NCI-H146 (cell line): ENCODE measurements at regions not wholly inside any gene's neighbourhood (a gene's known extent, or its start where the extent isn't known, plus 50 kb on each side); places are given as distances from the start of the nearest gene placed in this dataset.
"Not testable (repeated sequence)": the region's sequence is repeated elsewhere in the genome, so short reads cannot be mapped to it uniquely, and the experiment has no call there.

ENCODE experiments used
- DNase-seq: peaks from one replicate; lab custom pipeline; 2025; lab: John Stamatoyannopoulos, UW

DNA sequence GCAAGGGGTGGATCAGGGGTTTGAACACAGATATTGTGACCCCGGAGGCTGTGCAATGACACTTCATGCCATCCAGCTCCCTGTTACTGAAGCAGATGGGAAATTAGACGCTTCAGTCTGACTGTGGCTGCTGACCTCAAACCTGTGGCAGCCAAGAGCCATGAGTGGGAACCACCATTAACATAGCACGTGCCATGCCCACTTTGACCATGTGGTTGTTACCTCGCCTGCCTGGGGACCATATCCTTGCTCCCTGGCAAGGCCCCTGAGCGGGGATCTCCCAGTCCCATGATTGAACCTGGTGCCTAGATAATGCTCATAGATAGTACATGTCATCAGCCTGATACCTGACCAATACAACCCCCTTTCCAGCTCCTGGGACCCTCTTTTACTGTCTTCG is 68.9 kb downstream of the CYP26B1 start:
- no peak for DNase-seq

DNA sequence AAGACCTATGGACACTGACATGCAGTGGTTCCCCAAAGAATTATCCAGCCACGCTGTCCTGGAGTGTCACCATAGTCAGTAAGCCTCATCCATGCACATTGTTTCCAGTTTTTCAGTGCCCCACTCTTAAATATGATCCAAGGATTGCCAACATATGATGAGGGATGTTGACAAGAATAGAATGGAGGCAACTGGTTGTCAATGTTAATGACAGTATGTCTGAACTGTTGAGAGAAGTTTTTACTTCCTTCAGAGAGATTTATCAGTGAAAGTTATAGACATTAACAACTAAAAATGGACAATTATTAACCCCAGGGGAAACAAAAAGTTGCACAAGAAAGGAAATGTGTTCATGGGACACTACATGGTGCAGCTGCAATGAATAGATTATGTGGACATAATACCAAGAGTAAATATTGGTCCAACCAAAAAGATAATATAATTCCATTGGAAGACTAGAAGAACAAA is 69.9 kb downstream of the CYP26B1 start:
- DNase-seq = peak; percentile 71

DNA sequence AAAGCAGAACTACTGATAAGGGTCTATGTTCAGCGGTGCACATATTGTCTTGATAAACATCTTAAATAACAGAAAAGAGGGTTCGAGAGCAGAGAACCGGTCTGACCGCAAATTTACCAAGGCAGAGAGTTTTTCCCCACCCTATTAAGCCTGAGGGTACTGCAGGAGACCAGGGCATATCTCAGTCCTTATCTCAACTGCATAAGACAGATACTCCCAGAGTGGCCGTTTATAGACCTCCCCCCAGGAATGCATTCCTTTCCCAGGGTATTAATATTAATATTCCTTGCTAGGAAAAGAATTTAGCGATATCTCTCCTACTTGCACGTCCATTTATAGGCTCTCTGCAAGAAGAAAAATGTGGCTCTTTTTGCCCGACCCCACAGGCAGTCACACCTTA is 74.3 kb downstream of the CYP26B1 start:
- not testable (repeated sequence) for DNase-seq

DNA sequence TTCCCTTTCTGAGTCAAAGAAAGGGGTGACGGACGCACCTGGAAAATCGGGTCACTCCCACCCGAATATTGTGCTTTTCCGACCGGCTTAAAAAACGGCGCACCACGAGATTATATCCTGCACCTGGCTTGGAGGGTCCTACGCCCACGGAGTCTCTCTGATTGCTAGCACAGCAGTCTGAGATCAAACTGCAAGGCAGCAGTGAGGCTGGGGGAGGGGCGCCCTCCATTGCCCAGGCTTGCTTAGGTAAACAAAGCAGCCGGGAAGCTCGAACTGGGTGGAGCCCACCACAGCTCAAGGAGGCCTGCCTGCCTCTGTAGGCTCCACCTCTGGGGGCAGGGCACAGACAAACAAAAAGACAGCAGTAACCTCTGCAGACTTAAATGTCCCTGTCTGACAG is 83.5 kb downstream of the CYP26B1 start:
- DNase-seq = not testable (repeated sequence)

DNA sequence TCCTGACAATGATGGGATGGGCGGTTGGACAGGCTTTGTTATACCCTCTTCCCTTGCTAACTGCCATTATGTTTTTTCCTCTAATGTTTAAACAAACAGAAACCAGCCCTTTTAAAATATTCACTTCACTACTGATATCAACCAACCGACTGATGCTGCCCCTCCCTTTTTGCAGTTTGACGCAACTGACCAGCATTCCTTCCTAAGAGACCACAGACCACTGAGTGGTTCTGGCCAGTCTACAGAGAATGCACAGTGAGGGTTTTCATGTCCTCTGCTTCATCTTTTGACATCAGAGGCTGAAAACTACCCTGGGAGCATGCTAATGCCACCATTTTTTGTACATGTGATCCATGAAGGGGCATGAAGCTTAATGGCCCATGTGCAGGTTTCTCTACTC is 85.3 kb downstream of the CYP26B1 start:
- DNase-seq = no peak

DNA sequence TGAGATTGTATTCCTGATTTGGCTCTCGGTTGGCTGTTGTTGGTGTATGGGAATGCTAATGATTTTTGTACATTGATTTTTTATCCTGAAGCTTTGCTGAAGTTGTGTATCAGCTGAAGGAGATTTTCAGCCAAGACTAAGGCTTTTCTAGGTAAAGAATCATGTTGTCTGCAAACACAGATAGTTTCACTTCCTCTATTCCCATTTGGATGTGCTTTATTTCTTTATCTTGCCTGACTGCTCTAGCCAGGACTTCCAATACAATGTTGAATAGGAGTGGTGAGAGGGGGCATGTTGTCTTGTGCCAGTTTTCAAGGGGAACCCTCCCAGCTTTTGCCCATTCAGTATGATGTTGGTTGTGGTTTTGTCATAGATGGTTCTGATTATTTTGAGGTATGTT is 90.4 kb downstream of the CYP26B1 start:
- DNase-seq = no peak

DNA sequence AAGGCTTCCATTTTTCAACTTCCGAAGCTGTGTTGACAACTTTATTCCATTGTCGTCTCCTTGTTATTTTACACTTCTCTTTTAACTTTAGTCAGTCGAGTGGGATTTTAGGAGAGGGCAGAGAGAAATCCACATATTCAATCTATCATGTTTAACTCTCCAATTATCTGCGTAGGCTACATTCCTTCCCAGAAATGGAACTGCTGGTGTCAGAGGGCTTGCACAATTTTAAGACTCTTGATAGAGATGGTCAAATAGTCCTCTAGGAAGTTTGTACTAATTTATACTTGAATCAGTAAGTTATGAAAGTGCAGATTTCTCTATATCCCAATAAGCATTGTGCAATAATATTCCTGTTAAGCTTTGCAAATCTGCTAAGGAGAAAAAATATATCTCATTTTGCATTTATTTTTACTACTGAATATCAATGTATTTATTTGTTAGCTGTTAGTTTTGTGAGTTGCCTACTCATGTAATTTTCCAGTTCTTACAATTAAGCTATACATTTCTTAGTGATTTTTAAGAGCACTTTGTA is 95.6 kb downstream of the CYP26B1 start:
- no peak for DNase-seq

DNA sequence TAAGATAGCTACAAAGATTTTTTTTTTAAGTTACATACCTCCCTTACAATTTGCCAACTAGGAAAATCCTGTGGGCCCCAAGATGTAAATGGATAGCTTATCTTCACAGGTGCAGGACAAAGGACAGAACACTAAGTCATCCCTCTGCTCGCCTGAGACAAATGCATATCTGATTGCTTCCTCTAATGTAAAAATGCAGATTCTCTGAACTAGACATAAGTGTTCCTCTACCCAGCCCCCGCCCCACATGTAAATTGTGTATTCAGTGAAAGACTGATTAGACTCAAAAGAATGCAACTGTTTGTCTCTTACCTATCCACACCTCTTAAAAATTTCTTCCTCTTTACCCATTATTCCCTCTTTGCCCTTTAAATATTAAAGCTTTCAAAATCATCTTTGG is 96.5 kb downstream of the CYP26B1 start:
- DNase-seq = no peak

DNA sequence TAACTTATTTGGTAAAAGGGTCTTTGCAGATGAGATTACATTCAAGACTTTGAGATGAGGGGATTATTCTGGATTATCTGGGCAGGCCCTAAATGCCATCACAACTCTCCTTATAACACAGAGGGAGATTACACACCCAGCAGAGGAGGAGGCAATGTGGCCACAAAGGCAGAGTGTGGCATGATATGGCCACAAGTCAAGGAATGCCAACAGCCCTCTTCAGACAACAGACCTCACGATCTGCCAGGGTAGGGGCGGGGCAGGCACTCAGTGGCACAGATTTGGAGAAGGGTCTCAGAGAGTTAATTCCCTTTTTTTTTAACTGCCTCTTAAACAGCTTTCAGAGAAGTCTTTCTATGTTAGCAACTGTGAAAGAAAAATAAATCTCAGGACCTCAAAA is 96.9 kb downstream of the CYP26B1 start:
- DNase-seq = no peak

DNA sequence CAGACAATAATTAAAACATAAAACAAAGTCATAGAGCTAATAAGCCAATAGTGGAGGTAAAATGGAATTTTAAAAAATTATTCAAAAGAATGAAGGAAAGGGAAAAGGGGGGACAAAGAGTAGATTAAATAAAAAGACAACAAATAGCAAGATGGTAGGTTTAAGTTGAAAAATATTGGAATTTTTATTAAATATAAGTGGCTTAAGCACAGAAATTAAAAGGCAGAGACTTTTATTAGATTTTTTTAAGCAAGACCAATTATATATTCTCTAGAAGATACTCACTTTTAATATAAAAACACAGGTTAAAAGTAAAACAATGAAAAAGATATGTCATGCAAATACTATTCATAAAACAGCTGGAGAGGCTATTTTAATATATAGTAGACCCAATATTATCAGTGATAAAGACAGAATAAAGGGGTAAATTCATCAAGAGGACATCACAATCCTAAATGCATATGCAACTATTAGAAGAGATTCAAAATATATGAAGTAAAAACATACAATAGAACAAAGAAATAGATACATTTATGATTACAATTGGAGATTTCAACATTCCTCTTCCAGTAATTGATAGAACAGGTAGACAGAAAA is 98.7 kb downstream of the CYP26B1 start:
- no peak for DNase-seq

DNA sequence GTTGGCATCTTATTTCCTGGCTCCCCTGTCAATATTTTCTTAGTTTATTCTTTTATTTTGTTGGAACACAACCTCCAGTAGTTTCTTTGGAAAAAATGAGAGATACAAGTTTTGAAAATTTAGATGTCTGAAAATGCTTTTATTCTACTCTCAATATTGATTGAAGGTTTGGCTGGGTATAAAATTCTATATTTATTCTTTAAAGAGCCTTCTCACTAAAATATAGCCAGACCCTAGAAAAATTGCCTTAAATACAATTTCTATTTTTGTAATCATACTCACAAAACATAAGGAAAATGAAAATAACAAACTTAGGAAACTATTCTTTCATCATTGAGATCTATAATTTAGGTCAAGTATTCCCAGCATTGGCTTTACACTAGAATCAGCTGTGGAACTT is 103.7 kb downstream of the CYP26B1 start:
- no peak for DNase-seq

DNA sequence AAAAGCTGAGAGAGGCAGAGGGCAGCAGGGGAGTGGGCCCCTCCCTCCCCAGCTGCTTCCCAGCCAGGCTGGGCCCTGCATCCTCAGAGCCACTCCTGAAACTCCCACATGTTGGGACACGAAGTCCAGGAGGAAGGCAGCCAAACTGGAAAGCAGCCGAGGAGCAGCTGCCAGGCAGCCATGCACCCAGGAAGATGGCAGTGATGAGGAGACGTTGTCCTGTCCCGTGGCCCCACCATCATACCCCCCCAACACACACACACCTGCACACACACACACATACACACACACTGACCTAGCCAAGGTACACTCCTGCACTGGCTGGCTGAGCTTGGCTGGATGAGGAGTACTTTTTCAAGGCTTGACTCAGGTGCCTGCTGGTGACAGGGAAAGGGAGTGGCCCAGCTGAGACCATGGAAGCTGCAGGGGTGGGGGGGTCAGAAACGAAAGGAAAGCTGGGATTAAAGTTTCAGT is 106.0 kb downstream of the CYP26B1 start:
- DNase-seq = no peak

DNA sequence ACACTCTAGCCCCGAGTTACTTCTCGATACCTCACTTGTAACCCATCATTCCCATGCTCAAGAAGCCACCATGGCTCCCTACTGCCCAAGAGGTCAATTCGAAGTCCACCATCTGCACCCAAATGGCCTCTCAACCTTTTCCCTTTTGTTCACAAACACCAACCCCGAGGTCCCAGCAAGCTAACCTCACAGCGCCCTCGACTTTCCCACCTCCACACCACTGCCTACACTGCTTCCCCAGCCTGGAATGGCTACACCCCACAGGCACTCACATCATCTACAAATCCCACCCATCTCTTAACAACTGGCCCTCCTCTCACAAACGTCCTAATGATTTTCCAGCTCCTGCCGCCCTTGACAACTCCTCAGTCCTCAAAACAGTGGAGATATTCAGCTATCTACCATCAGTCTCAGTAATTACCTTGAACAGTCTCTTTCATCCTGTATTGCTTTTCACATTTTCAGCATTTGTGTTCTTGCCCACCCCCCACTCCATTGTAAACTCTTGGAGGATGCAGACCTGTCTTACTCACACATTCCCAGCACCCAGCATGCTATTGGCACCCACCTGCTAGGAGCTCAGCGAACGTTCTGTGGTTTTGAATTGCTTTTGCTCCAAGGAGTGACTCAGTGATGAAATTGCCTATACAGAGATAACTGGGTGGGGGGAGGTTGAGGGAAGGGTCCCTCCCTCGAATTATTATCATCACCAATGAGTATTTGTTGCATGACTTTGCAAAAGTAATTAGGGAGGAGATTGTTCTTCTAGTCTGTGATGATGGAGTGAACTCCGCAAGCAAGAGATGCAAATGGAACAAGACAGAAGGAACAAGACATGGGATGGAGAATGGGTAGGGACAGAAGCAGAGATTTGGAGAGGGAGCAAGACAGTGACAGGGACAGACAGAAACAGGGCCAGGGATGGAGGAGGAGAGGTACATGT is 106.8 kb downstream of the CYP26B1 start:
- DNase-seq = no peak

DNA sequence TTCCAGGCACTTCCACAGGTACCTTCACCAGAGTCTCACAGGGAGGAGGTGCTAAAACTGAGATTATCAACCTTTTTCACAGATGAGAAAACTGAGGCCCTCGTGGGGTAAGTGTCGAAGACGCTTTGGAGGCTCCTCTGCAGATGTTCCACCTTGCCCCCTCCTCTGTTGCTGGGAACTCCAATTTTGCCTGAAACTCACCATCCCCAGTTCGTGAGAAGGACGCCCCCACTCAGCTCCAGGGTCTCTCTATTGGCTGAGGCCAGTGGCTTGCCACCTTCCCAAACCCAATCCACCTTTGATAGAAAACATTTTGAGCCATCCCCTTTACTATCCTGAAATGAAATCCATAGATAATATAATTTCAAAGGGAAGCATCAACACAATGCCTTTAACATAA is 109.1 kb downstream of the CYP26B1 start:
- DNase-seq = no peak

DNA sequence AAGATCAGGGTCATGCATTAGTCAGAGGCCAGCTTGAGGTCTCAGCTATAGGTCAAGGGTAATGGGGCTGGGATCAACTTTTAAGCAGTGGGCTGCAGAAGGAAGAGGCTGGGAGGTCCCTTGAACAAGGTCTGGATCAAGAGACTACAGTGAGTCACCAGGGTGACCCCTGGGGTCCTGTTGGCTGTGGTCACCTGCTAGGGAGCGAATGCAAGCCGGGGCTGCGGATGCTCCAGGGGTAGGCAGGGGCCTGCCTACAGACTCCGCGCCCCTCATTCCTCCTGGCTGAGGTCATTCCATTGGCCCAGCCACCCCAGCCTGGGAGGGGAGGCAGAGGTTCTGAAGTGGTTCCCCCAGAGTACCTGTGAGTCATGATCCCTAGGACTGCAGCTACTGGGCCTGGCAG is 110.4 kb downstream of the CYP26B1 start:
- DNase-seq = no peak

DNA sequence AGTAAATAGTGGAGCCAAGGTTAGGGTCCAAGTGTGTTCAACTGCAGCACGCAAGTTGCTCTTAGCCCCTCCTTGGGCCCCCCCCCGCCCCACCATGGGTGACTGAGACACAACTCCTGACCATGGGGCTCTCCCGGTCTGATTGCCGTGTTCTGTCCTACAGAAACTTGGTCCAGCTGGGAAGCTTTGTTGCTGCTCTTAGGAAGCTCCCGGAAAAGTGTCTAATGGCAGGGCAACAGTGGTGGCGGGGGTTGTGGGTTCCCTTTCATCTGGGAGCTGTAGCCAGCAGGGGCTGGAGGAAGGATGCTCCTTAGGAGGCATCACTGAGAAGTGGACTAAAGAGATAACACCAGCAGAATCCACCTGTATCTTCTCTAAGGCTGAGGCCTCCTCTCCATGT is 111.1 kb downstream of the CYP26B1 start:
- DNase-seq = no peak

DNA sequence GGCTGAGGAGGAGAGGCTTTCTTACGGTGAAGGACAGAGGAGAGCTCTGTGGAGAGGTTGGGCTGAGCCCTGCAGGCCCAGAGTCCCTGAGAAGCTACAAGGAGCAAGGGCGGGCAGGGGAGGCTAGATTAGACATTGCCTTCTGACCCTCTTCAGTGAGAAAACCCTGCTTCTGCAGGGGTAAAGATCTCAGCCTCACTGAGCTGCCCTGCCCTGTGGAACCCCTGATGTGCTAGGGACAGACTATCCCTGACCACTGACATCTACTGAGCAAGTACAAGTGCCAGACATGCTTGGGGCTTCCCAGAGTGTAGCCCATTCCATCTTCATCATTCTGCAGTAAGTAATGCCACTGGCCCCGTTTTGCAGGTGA is 111.5 kb downstream of the CYP26B1 start:
- DNase-seq = no peak

DNA sequence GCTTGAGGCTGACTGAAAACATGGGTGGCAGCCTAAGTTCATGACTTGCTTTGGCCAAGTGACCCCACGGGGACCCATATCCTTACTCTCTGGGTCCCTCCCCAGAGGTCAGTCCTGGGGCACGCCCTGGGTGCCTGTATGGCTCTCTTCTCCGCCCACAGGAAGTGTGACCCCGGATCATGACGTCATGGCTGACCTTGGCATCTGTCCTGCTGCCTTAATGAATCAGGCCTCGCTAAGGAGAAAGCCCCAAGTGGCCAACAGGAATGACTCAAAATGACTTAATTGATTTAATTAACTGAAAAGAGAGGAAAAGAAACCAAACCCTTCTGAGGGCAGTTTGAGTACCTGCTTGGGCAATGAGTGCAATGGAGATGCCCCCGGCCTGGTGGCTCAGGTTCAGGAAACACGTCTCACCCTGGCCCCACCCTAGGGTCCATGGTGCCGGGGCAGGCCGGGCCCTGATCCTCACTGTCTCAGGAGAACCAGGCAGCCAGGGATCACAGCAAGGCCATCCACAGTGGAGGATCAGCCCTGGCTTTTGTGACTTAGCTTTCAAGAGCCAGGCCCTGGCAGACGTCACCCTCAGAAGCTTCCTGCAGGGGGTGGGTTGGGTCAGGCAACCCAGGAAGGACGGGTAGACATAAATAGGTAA is 112.0 kb downstream of the CYP26B1 start:
- no peak for DNase-seq

DNA sequence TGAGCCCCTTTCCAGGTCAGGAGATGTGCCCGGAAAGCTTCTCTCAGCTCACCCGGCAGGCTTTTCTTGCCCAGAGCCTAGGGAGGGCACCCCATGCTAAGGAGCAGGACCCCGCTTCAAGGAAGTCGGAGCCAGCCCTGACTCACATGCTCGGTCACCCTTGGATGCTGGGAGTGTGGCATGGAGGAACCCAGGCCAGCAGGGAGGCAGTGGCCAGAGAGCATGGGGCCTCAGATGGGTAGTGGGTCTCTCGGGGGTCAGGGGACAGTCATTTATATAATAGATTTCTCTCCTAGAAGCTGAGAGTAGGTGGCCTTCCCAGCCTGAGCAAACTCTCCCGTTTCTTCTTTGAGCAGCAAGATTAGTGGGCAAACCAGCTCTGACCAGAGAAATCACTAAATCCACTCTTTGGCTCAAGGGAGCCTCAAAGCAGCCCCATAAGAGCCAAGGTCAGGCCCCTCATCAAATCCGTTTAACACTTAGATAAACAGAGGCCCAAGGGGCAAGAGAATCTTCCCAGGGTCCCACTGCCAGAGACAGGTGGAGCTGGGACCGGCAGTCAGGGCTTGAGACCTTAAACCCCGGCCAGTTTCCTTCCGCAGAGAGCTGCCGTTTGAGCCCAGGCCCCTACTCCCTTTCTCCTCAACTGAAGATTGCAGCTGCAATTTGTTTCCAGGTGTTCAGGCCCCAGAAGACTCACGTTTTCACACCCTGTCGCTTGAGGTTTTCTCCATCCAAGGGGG is 113.1 kb downstream of the CYP26B1 start:
- no peak for DNase-seq

DNA sequence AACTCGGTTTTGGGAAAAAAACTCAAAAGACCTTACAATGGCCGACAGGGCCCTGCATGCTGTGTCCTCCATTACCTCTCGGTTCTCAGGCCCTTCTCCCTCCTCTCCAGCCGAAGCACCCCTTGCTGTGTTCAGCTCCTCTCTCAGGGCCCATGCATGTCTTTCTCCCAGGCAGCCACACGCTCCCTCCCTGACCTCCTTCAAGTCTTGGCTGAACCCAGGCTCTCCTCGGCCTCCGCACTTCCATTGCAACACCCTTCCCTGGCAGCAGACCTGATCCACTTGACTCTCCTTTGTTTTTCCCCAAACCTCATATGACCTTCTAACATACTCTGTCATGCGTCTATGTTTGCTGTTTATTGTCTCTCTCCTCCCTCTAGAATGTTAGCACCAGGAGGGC is 114.0 kb downstream of the CYP26B1 start:
- no peak for DNase-seq

DNA sequence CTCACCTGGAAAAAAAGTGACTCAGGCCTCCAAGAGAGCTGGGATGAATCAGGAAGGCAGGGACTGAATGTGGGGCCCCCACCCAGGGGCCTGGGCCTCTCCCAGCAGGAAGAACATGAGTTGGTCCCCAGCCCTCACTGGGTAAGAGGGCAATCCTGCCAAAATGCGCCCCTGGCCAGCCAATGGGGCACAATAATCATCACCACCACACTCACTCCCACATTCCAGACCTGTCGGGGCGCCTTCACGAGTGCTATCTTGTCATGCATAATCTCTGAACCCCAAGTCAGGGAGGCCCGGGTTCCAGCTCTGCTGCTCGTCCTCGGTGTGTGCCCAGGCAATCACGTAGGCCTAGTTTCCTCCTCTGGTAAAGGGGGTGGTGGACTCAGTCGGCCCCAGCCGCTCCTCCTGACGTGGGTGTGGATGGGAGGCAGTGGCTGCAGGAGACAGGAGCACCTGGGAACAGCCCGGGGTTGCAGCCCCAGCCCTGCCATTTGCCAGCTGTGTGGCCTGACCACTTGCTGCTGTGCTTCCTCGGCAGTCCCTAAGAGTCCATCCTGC is 115.1 kb downstream of the CYP26B1 start:
- no peak for DNase-seq
